KMS-11 (cell line): ENCODE measurements at regions not wholly inside any gene's neighbourhood (a gene's known extent, or its start where the extent isn't known, plus 50 kb on each side); places are given as distances from the start of the nearest gene placed in this dataset.

Source experiments
- H2AFZ ChIP-seq: fragments of 200-600 bp; sonication (generic); 2 replicates; pipeline ENCODE4 v1.6.1; 2016; ENCODE audit warnings: antibody characterized with exemption, mixed run types, low read depth
- H3K27ac ChIP-seq: fragments of 200-600 bp; sonication (generic); 2 replicates; pipeline ENCODE4 v1.6.1; 2016; ENCODE audit warnings: mild to moderate bottlenecking, mixed run types
- H3K27me3 ChIP-seq: fragments of 200-600 bp; sonication (generic); 2 replicates; pipeline ENCODE4 v1.6.1; 2017; ENCODE audit warnings: mild to moderate bottlenecking, low read depth, mixed run types, moderate library complexity; ENCODE audit not compliant: insufficient read depth
- H3K36me3 ChIP-seq: fragments of 200-600 bp; sonication (generic); 2 replicates; pipeline ENCODE4 v1.6.1; 2017; ENCODE audit warnings: mild to moderate bottlenecking, mixed run types; ENCODE audit not compliant: insufficient read depth
- H3K4me1 ChIP-seq: fragments of 200-600 bp; sonication (generic); 2 replicates; pipeline ENCODE4 v1.6.1; 2016; ENCODE audit warnings: mild to moderate bottlenecking, low read depth, mixed run types; ENCODE audit not compliant: poor library complexity, severe bottlenecking
- H3K4me2 ChIP-seq: fragments of 200-600 bp; sonication (generic); 2 replicates; pipeline ENCODE4 v1.7.0; 2016; ENCODE audit warnings: mild to moderate bottlenecking, mixed run types
- H3K4me3 ChIP-seq: fragments of 200-600 bp; sonication (generic); IDR thresholded peaks from 2 replicates; pipeline ENCODE4 v1.6.1; 2017; ENCODE audit warnings: low read depth, low read length, mixed read lengths; ENCODE audit not compliant: insufficient read depth
- H3K79me2 ChIP-seq: fragments of 200-600 bp; sonication (generic); 2 replicates; pipeline ENCODE4 v1.6.1; 2016; ENCODE audit warnings: low read depth, mixed run types; ENCODE audit not compliant: insufficient read depth
- H3K9ac ChIP-seq: fragments of 200-600 bp; sonication (generic); 2 replicates; pipeline ENCODE4 v1.6.1; 2016; ENCODE audit warnings: mild to moderate bottlenecking, mixed run types
- H4K20me1 ChIP-seq: fragments of 200-600 bp; sonication (generic); 2 replicates; pipeline ENCODE4 v1.6.1; 2016; ENCODE audit warnings: mild to moderate bottlenecking, mixed run types; ENCODE audit not compliant: insufficient read depth
- CTCF ChIP-seq: fragments of 200-600 bp; sonication (generic); conservative IDR thresholded peaks from 2 replicates; pipeline ENCODE4 v1.6.1; 2017; ENCODE audit warnings: low read depth, mild to moderate bottlenecking, antibody characterized with exemption, low read length, moderate library complexity, mixed read lengths

DNA sequence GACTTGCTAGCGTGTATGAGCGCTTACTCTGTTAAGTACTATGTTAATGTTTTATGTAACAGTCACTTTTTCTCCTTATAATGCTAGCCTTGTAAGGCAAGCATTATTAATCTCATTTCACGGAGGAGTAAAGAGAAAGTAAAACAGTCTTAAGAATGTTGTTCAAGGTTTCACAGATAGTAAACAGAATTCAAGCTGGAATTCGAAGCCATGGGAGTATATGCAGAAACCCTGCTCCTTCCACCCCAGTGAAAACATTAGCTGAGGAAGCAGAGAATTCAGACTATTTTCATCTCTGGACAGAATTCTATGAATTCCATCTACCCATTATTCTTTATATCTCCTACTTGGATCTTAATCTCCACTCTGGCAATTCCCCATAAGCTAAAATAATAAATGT, 1028.3 kb upstream of the WWC1 start:
- Histone ChIP-seq H3K9ac (no peak overlapping the region), H3K27ac (no peak overlapping the region), H2AFZ (no peak overlapping the region), H4K20me1 (no peaks in the 10 kb centered on the region), H3K27me3 (no peaks in the 10 kb centered on the region), H3K36me3 (no peaks in the 10 kb centered on the region), H3K79me2 (no peaks in the 10 kb centered on the region), H3K4me1 (no peaks in the 10 kb centered on the region), H3K4me3 (no peak overlapping the region), H3K4me2 (no peak overlapping the region)
- TF ChIP-seq CTCF = no peak

- Histone ChIP-seq H2AFZ (no peak overlapping the region), H3K36me3 (no peaks in the 10 kb centered on the region), H3K4me2 (no peak overlapping the region), H3K4me3 (no peak overlapping the region), H3K27ac (no peak overlapping the region), H3K27me3 (no peaks in the 10 kb centered on the region), H3K79me2 (no peaks in the 10 kb centered on the region), H3K4me1 (no peaks in the 10 kb centered on the region), H4K20me1 (no peaks in the 10 kb centered on the region), H3K9ac (no peak overlapping the region)
- TF ChIP-seq CTCF = no peak
Measured at GRCh38 chr5:167264348-167264747, 1027.1 kb upstream of the WWC1 start.

- Histone ChIP-seq H3K27ac (no peak overlapping the region), H3K9ac (no peak overlapping the region), H3K36me3 (no peaks in the 10 kb centered on the region), H3K4me2 (no peak overlapping the region), H3K79me2 (no peaks in the 10 kb centered on the region), H3K27me3 (no peaks in the 10 kb centered on the region), H4K20me1 (no peaks in the 10 kb centered on the region), H2AFZ (no peak overlapping the region), H3K4me1 (no peaks in the 10 kb centered on the region), H3K4me3 (no peak overlapping the region)
- no peak for TF ChIP-seq CTCF
Measured at GRCh38 chr5:167268337-167268736, 1023.1 kb upstream of the WWC1 start.

- TF ChIP-seq CTCF = no peak
- Histone ChIP-seq H3K79me2 (no peaks in the 10 kb centered on the region), H3K9ac (no peak overlapping the region), H3K36me3 (no peaks in the 10 kb centered on the region), H3K27me3 (no peaks in the 10 kb centered on the region), H2AFZ (no peak overlapping the region), H3K4me1 (no peaks in the 10 kb centered on the region), H3K4me2 (no peak overlapping the region), H3K27ac (no peak overlapping the region), H4K20me1 (no peaks in the 10 kb centered on the region), H3K4me3 (no peak overlapping the region)
Measured at GRCh38 chr5:167269146-167269545, 1022.3 kb upstream of the WWC1 start.

DNA sequence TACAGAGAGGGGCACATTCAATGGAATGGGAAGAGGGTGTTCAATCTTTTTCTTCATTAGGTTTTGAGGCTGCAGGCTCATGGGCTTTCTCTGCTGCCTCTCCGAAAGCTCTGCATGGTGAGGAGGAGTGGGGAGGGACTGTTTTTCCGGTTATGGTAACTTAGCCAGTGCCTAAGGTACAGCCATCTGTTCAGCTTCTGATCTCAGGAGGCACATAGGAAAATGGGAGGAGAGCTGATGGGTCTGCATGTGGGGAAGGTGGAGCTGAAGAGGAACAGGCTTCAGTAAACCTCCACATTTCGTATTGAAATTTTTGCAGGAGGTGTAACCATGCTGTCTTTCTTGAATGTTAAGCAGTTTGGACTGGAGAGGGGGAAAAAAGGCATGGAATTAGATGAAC, 1020.4 kb upstream of the WWC1 start:
- no peaks in the 10 kb centered on the region for H4K20me1 ChIP-seq
- H2AFZ ChIP-seq = no peak overlapping the region

More for the DNA sequence above, 1020.4 kb upstream of the WWC1 start:
- no peaks in the 10 kb centered on the region for H3K27me3 ChIP-seq
- H3K4me3 ChIP-seq = no peak overlapping the region
- no peak overlapping the region for H3K9ac ChIP-seq
- H3K4me2 ChIP-seq = no peak overlapping the region
- TF ChIP-seq CTCF = no peak
- H3K36me3 ChIP-seq = no peaks in the 10 kb centered on the region
- H3K79me2 ChIP-seq = no peaks in the 10 kb centered on the region
- H3K27ac ChIP-seq = no peak overlapping the region
- H3K4me1 ChIP-seq = no peaks in the 10 kb centered on the region
